Astrocyte of the spinal cord (primary cell): ENCODE measurements at regions not wholly inside any gene's neighbourhood (a gene's known extent, or its start where the extent isn't known, plus 50 kb on each side); places are given as distances from the start of the nearest gene placed in this dataset.

Source experiments
- DNase-seq: peaks from one replicate; pipeline ENCODE4 v3.0.0; 2011; ENCODE audit warnings: low read depth, low spot score
- H3K4me3 ChIP-seq: 2 replicates; pipeline ENCODE4 v1.5.1; 2011; ENCODE audit warnings: low read depth, mild to moderate bottlenecking, low read length, moderate library complexity
- CTCF ChIP-seq: IDR thresholded peaks from 2 replicates; pipeline ENCODE4 v1.5.1; 2012; ENCODE audit warnings: low read depth, mild to moderate bottlenecking, low read length, inconsistent platforms
- in situ Hi-C: cut with HindIII; loops from 2 replicates; pipeline ENCODE4 v1.10.0; 2017; ENCODE audit warnings: low sequenced_read_pairs

GRCh38 chr11:71184421-71185210, 67.8 kb downstream of the SHANK2 start:
- no peak for TF ChIP-seq CTCF
- in situ Hi-C loops, result no loop called here
- no peak overlapping the region for H3K4me3 ChIP-seq
- DNase-seq, result no peak

GRCh38 chr11:71183878-71184277, 68.5 kb downstream of the SHANK2 start:
- no peak for TF ChIP-seq CTCF
- H3K4me3 ChIP-seq, result no peak overlapping the region
- in situ Hi-C loops, result no loop called here
- no peak for DNase-seq

- no peak for DNase-seq
- no peak overlapping the region for H3K4me3 ChIP-seq
- no peak for TF ChIP-seq CTCF
- in situ Hi-C loops, result no loop called here
Observed at GRCh38 chr11:71182791-71183677, 69.3 kb downstream of the SHANK2 start.

- DNase-seq, result no peak
- in situ Hi-C loops, result no loop called here
- H3K4me3 ChIP-seq, result no peak overlapping the region
- no peak for TF ChIP-seq CTCF
Observed at GRCh38 chr11:71181566-71181965, 70.8 kb downstream of the SHANK2 start.

GRCh38 chr11:71180694-71181470, 71.5 kb downstream of the SHANK2 start:
- no peak for TF ChIP-seq CTCF
- no peak for DNase-seq
- H3K4me3 ChIP-seq, result no peak overlapping the region
- in situ Hi-C loops, result no loop called here

GRCh38 chr11:71179877-71180605, 72.3 kb downstream of the SHANK2 start:
- no peak for DNase-seq
- in situ Hi-C loops, result no loop called here

More at GRCh38 chr11:71179877-71180605, 72.3 kb downstream of the SHANK2 start:
- no peak overlapping the region for H3K4me3 ChIP-seq
- no peak for TF ChIP-seq CTCF
